Inferior parietal cortex (tissue), 1 donor: ENCODE measurements at regions not wholly inside any gene's neighbourhood (a gene's known extent, or its start where the extent isn't known, plus 50 kb on each side); places are given as distances from the start of the nearest gene placed in this dataset.
"Not testable (repeated sequence)": the region's sequence is repeated elsewhere in the genome, so short reads cannot be mapped to it uniquely, and the experiment has no call there.

Experiments
- DNase-seq: peaks from one replicate; pipeline ENCODE4 v3.0.0-alpha.2; 2016; ENCODE audit errors: extremely low spot score

GRCh38 chr10:25713894-25714240 is 220.2 kb upstream of the MYO3A start:
- no peak for DNase-seq

GRCh38 chr10:25724241-25724640 is 209.8 kb upstream of the MYO3A start:
- no peak for DNase-seq

- DNase-seq: peak; percentile 79
Measured at GRCh38 chr10:25725917-25726716, 207.9 kb upstream of the MYO3A start.

GRCh38 chr10:25738776-25739175 is 195.3 kb upstream of the MYO3A start:
- no peak for DNase-seq

GRCh38 chr10:25743832-25744231 is 190.2 kb upstream of the MYO3A start:
- DNase-seq: no peak

DNA sequence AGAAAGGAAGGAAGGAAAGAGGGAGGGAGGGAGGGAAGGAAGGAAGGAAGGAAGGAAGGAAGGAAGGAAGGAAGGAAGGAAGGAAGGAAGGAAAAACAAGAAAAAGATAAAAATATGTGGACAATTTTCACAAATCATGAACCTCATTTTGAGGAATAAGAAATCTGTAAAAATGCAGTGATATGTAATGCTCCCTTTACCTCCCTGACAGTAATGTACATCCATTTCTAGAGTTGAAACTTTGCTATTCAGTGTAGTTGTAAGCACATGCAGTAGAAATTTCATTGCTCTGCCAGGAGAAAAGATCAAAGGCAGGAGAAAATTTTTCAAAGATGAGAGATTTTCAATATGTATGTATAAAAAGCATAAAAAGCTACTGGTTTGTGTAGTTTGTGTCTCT is 189.5 kb upstream of the MYO3A start:
- DNase-seq: no peak

- DNase-seq: no peak
Measured at GRCh38 chr10:25745976-25746375, 188.1 kb upstream of the MYO3A start.

GRCh38 chr10:25747084-25747483 is 186.9 kb upstream of the MYO3A start:
- DNase-seq: no peak

GRCh38 chr10:25748509-25748908 is 185.5 kb upstream of the MYO3A start:
- no peak for DNase-seq

GRCh38 chr10:25753776-25754175 is 180.3 kb upstream of the MYO3A start:
- DNase-seq: no peak

DNA sequence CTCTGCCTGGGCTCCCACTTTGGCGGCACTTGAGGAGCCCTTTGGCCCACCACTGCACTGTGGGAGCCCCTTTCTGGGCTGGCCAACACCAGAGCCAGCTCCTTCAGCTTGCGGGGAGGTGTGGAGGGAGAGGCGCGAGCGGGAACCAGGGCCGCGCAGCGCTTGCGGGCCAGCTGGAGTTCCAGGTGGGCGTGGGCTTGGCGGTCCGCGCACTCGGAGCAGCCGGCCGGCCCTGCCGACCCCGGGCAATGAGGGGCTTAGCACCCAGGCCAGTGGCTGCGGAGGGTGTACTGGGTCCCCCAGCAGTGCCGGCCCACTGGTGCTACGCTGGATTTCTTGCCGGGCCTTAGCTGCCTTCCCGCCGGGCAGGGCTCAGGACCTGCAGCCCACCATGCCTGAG is 178.2 kb upstream of the MYO3A start:
- not testable (repeated sequence) for DNase-seq

DNA sequence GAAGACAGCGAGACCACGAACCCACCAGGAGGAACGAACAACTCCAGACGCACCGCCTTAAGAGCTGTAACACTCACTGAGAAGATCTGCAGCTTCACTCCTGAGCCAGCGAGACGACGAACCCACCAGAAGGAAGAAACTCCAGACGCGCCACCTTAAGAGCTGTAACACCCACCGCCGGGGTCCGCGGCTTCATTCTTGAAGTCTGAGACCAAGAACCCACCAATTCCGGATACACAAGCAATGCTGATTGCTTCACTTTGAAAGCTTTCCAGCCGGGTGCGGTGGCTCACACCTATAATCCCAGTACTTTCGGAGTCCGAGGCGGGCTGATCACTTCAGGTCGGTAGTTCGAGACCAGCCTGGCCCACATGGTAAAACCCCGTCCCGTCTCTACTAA is 177.2 kb upstream of the MYO3A start:
- no peak for DNase-seq

DNA sequence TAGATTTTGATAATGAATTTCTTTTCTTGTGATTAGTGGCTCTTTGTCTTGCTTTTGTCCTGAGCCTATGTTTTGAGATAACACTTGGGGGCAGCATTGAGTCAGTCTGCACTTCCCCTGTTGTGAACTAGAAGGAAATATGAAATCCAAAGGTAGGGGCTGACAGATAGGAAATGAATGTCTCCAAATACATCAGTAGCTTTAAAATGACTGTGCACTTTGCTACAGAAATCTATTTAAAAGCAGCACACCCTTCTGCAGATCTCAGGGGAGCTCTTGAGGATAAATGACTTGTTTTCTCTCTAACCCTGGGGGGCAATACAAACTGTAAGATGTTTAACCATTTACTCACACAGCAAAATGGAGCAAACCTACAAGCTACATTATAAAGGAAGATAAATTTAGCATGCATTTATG is 176.0 kb upstream of the MYO3A start:
- DNase-seq: peak; percentile 58

DNA sequence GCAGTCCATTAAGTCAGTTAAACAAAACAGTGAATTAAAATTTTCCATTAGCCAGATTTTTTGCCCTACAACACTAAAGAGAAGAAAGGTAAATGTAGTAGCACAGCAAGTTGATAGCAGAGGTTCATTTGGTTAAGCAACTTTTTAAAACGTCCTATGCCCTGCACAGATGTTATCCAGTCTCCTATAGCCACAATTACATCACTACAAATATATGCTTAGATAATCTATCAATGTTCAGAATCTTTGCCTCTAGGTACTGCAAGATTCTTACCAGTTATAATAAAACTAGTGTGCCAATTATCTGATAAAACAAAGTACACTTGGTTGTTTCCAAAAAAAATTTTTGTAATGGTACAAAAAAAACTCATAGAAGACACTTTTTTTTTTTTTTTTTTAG is 175.5 kb upstream of the MYO3A start:
- no peak for DNase-seq

- DNase-seq: no peak
Measured at GRCh38 chr10:25761937-25762336, 172.1 kb upstream of the MYO3A start.

- DNase-seq: no peak
Measured at GRCh38 chr10:25766213-25766612, 167.8 kb upstream of the MYO3A start.

- DNase-seq: no peak
Measured at GRCh38 chr10:25766687-25767221, 167.3 kb upstream of the MYO3A start.

GRCh38 chr10:25768167-25768566 is 165.9 kb upstream of the MYO3A start:
- no peak for DNase-seq

GRCh38 chr10:25778646-25779045 is 155.4 kb upstream of the MYO3A start:
- no peak for DNase-seq

GRCh38 chr10:25786161-25786560 is 147.9 kb upstream of the MYO3A start:
- no peak for DNase-seq

DNA sequence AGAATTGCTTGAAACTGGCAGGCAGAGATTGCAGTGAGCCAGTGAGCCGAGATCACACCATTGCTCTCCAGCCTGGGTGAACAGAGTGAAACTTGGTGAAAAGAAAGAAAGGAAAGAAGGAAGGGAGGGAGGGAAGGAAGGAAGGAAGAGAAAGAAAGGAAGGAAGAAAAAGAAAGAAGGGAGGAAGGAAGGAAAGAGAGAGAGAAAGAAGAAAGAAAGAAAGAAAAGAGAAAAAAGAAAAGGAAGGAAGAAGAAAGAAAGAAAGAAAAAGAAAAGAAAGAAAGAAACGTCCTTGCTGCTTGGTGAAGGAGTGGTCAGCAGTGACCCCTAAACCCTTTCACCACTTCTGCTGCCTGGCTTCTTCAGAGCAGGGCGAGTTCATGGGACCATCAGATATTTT is 147.1 kb upstream of the MYO3A start:
- DNase-seq: no peak

DNA sequence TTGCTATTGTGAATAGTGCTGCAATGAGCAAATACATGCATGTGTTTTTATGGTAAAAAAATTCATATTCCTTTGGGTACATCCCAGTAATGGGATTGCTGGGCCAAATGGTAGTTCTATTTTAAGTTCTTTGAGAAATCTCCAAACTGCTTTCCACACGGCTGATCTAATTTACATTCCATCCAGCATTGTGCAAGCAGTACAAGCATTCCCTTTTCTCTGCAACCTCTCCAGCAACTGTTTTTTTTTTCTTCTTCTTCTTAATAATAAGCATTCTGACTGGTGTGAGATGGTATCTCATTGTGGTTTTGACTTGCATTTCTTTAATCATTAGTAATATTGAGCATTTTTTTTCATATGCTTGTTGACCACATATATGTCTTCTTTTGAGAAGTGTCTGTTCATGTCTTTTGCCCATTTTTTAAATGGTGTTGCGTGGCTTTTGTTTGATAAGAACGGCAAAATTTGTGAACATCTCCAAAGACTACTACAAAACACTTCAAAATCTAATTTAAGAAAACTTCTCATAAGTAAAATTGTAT is 136.1 kb upstream of the MYO3A start:
- DNase-seq: no peak

GRCh38 chr10:25804505-25804904 is 129.5 kb upstream of the MYO3A start:
- no peak for DNase-seq

GRCh38 chr10:25805986-25806385 is 128.0 kb upstream of the MYO3A start:
- no peak for DNase-seq
